ENCODE measurements at regions not wholly inside any gene's neighbourhood (a gene's known extent, or its start where the extent isn't known, plus 50 kb on each side); places are given as distances from the start of the nearest gene placed in this dataset.

- Histone ChIP-seq H3K27ac (no peak overlapping the region), H3K27me3 (no peaks in the 10 kb centered on the region), H3K36me3 (no peaks in the 10 kb centered on the region), H3K4me1 (no peaks in the 10 kb centered on the region), H3K4me3 (no peak overlapping the region), H3K9me3 (no peaks in the 10 kb centered on the region)
- intact Hi-C loops (cut with DNase I): loop anchor here (1.0 to 10.0 kb wide), 3 partner anchors 412 to 521 kb away; no protein-coding TSS in a partner anchor
- TF ChIP-seq, protein P1, sequence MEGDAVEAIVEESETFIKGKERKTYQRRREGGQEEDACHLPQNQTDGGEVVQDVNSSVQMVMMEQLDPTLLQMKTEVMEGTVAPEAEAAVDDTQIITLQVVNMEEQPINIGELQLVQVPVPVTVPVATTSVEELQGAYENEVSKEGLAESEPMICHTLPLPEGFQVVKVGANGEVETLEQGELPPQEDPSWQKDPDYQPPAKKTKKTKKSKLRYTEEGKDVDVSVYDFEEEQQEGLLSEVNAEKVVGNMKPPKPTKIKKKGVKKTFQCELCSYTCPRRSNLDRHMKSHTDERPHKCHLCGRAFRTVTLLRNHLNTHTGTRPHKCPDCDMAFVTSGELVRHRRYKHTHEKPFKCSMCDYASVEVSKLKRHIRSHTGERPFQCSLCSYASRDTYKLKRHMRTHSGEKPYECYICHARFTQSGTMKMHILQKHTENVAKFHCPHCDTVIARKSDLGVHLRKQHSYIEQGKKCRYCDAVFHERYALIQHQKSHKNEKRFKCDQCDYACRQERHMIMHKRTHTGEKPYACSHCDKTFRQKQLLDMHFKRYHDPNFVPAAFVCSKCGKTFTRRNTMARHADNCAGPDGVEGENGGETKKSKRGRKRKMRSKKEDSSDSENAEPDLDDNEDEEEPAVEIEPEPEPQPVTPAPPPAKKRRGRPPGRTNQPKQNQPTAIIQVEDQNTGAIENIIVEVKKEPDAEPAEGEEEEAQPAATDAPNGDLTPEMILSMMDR (IDR thresholded peaks at IDR 0.05): peak; percentile 58 to 71 (median 66)
- DNase-seq (ENCODE audit: low spot score in 2 of 2): no peak
Observed at GRCh38 chr3:102225407-102226132, 209.2 kb upstream of the ZPLD1 start.

DNA sequence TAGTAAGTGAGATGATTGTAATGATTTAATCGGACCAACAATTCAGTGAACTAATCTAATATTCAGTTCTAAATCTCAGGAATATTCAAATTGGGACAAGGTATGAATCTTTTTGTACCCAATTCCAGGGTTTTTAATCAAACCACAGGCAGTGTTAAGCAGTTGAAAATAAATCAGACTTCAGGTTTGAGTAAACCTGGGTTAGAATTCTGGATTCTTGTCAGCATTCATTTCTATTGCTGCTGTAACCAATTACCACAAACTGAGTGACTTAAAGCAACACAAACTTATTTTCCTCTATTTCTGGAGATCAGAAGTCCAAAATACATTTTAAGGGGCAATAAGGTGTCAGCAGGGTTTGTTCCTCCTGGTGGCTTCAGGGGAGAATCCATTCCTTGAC, 208.4 kb upstream of the ZPLD1 start:
- no peak for DNase-seq (ENCODE audit: low spot score in 2 of 2)

DNA sequence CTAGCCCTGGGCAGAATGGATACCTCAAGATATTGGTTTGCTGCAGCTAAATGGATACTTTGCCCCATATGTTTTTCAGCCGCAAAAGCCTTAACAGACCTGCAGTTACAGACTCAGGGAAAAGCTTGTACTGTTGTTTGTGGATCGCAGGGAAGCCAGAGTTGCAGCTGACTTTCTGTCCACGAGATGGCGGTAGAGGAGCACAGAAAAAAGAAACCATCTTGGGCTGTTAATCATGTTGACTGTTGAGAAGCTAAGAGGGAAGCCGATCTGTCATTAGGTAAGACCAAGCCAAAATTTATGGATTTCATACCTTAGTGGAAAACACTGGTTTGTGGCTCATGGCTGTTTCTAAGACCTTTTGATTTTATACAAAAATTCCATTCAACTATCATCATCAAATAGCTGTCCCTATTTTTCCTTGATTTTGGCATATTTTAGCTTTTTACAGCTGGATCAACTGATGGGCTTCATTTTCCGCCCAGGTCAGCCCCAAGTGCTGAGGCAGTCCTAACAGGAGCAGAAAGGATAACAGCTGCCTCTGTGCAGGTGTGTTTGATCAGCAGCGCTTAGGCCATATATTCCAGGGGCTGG, 205.7 kb upstream of the ZPLD1 start:
- H3K27ac ChIP-seq: no peak overlapping the region
- H3K9me3 ChIP-seq: no peaks in the 10 kb centered on the region
- H3K4me1 ChIP-seq: no peaks in the 10 kb centered on the region
- intact Hi-C loops (cut with DNase I): loop anchor here (1.0 to 10.0 kb wide), 2 partner anchors 307 to 524 kb away; no protein-coding TSS in a partner anchor
- H3K4me3 ChIP-seq: no peak overlapping the region
- H3K36me3 ChIP-seq: no peaks in the 10 kb centered on the region
- TF ChIP-seq, protein P1 (IDR thresholded peaks at IDR 0.05): peak; percentile 74 to 96 (median 93)
- DNase-seq (ENCODE audit: low spot score in 2 of 2): peak in 1 of 2 donors; percentile 86
- H3K27me3 ChIP-seq: no peaks in the 10 kb centered on the region

More for the DNA sequence above, 208.4 kb upstream of the ZPLD1 start:
- H3K27ac ChIP-seq: no peak overlapping the region
- no peaks in the 10 kb centered on the region for H3K27me3 ChIP-seq
- H3K4me3 ChIP-seq: no peak overlapping the region
- no peaks in the 10 kb centered on the region for H3K36me3 ChIP-seq
- H3K9me3 ChIP-seq: no peaks in the 10 kb centered on the region
- intact Hi-C loops (cut with DNase I): loop anchor here (10.0 kb wide), 1 partner anchor 522 kb away; no protein-coding TSS in a partner anchor
- TF ChIP-seq, protein P1 (IDR thresholded peaks at IDR 0.05): no peak
- no peaks in the 10 kb centered on the region for H3K4me1 ChIP-seq

GRCh38 chr3:102230057-102230456, 204.8 kb upstream of the ZPLD1 start:
- no peaks in the 10 kb centered on the region for H3K36me3 ChIP-seq
- no peaks in the 10 kb centered on the region for H3K27me3 ChIP-seq
- H3K4me3 ChIP-seq: no peak overlapping the region
- TF ChIP-seq, protein P1 (IDR thresholded peaks at IDR 0.05): no peak
- no peak for DNase-seq (ENCODE audit: low spot score in 2 of 2)
- intact Hi-C loops (cut with DNase I): no loop called here
- no peaks in the 10 kb centered on the region for H3K4me1 ChIP-seq
- H3K27ac ChIP-seq: no peak overlapping the region
- no peaks in the 10 kb centered on the region for H3K9me3 ChIP-seq

- DNase-seq (ENCODE audit: low spot score in 2 of 2): no peak
- Histone ChIP-seq H3K27ac (no peak overlapping the region), H3K4me1 (no peaks in the 10 kb centered on the region), H3K36me3 (no peaks in the 10 kb centered on the region), H3K4me3 (no peak overlapping the region), H3K9me3 (no peaks in the 10 kb centered on the region), H3K27me3 (no peaks in the 10 kb centered on the region)
- intact Hi-C loops (cut with DNase I): no loop called here
- TF ChIP-seq, protein P1 (IDR thresholded peaks at IDR 0.05): no peak
Observed at GRCh38 chr3:102233881-102234280, 200.9 kb upstream of the ZPLD1 start.

All from ascending aorta (tissue), 2 donors.